Keratinocyte (primary cell): ENCODE measurements at regions not wholly inside any gene's neighbourhood (a gene's known extent, or its start where the extent isn't known, plus 50 kb on each side); places are given as distances from the start of the nearest gene placed in this dataset.

Source experiments
- CTCF ChIP-seq, 3 experiments: IDR thresholded peaks in 1 of 3; conservative IDR thresholded peaks in 1 of 3; optimal IDR thresholded peaks in 1 of 3; 2 replicates in 2 of 3; 3 replicates in 1 of 3; pipeline versions ENCODE3 to v1.5.1; 2011; ENCODE audit warnings: low read length in 3 of 3, mild to moderate bottlenecking in 3 of 3, moderate library complexity in 2 of 3, control low read depth in 1 of 3, inconsistent platforms in 1 of 3; ENCODE audit not compliant: insufficient read depth in 2 of 3; ENCODE audit errors: extremely low read depth in 1 of 3
- EZH2 ChIP-seq: IDR thresholded peaks from one replicate; pipeline ENCODE4 v1.6.1; 2012; ENCODE audit warnings: inconsistent platforms, mild to moderate bottlenecking, low read length, moderate library complexity

- no peak for TF ChIP-seq CTCF (optimal IDR thresholded peaks at IDR 0.05 in 1 of 3, IDR thresholded peaks at IDR 0.05 in 1 of 3, conservative IDR thresholded peaks at IDR 0.05 in 1 of 3; ENCODE audit: extremely low read depth in 1 of 3, insufficient read depth in 2 of 3, low read length in 3 of 3)
- TF ChIP-seq EZH2, result no peak
These were observed 84.5 kb upstream of the ABCC4 start for GRCh38 chr13:95385798-95386197.
